ENCODE measurements at regions not wholly inside any gene's neighbourhood (a gene's known extent, or its start where the extent isn't known, plus 50 kb on each side); places are given as distances from the start of the nearest gene placed in this dataset.
"Not testable (repeated sequence)": the region's sequence is repeated elsewhere in the genome, so short reads cannot be mapped to it uniquely, and the experiment has no call there.

GRCh38 chr7:131157530-131158243, 170.0 kb upstream of the MKLN1 start:
- DNase-seq, result no peak

- DNase-seq, result not testable (repeated sequence)
Observed at GRCh38 chr7:131158244-131158636, 169.4 kb upstream of the MKLN1 start.

GRCh38 chr7:131159961-131160361, 167.7 kb upstream of the MKLN1 start:
- peak; percentile 34 for DNase-seq

- DNase-seq, result no peak
Observed at GRCh38 chr7:131161103-131161502, 166.6 kb upstream of the MKLN1 start.

- no peak for DNase-seq
Observed at GRCh38 chr7:131164025-131164925, 163.4 kb upstream of the MKLN1 start.

- no peak for DNase-seq
Observed at GRCh38 chr7:131166066-131166465, 161.6 kb upstream of the MKLN1 start.

GRCh38 chr7:131170440-131171271, 157.0 kb upstream of the MKLN1 start:
- DNase-seq, result no peak

- no peak for DNase-seq
Observed at GRCh38 chr7:131173145-131173890, 154.4 kb upstream of the MKLN1 start.

GRCh38 chr7:131174391-131174790, 153.3 kb upstream of the MKLN1 start:
- DNase-seq, result no peak

- DNase-seq, result no peak
Observed at GRCh38 chr7:131174855-131175254, 152.8 kb upstream of the MKLN1 start.

- no peak for DNase-seq
Observed at GRCh38 chr7:131182446-131183058, 145.1 kb upstream of the MKLN1 start.

- DNase-seq, result no peak
Observed at GRCh38 chr7:131183072-131183471, 144.6 kb upstream of the MKLN1 start.

- DNase-seq, result no peak
Observed at GRCh38 chr7:131183611-131184119, 144.0 kb upstream of the MKLN1 start.

- peak; percentile 49 for DNase-seq
Observed at GRCh38 chr7:131186816-131187215, 140.9 kb upstream of the MKLN1 start.

- peak; percentile 56 for DNase-seq
Observed at GRCh38 chr7:131188367-131189339, 139.0 kb upstream of the MKLN1 start.

- DNase-seq, result no peak
Observed at GRCh38 chr7:131189488-131189887, 138.2 kb upstream of the MKLN1 start.

- no peak for DNase-seq
Observed at GRCh38 chr7:131190146-131190545, 137.5 kb upstream of the MKLN1 start.

- no peak for DNase-seq
Observed at GRCh38 chr7:131190581-131190980, 137.1 kb upstream of the MKLN1 start.

- DNase-seq, result peak; percentile 37
Observed at GRCh38 chr7:131194070-131194865, 133.4 kb upstream of the MKLN1 start.

GRCh38 chr7:131196803-131197202, 130.9 kb upstream of the MKLN1 start:
- no peak for DNase-seq
